Suprapubic skin (tissue), 3 donors: ENCODE measurements at regions not wholly inside any gene's neighbourhood (a gene's known extent, or its start where the extent isn't known, plus 50 kb on each side); places are given as distances from the start of the nearest gene placed in this dataset.

ENCODE experiments used
- EP300 ChIP-seq: sonication (generic); formaldehyde crosslinking; IDR thresholded peaks from one replicate; pipeline ENCODE4 v1.6.1; 2017; ENCODE audit warnings: antibody characterized with exemption
- TF ChIP-seq, protein P1 (sequence below), 2 donors: fragments of 200-600 bp in 1 of 2; fragments of 450-650 bp in 1 of 2; sonication (generic) in 1 of 2; IDR thresholded peaks; one replicate each; pipeline ENCODE4 v1.5.1; 2016 to 2019; ENCODE audit warnings: antibody characterized with exemption in 2 of 2, mild to moderate bottlenecking in 1 of 2, moderate library complexity in 1 of 2

DNA sequence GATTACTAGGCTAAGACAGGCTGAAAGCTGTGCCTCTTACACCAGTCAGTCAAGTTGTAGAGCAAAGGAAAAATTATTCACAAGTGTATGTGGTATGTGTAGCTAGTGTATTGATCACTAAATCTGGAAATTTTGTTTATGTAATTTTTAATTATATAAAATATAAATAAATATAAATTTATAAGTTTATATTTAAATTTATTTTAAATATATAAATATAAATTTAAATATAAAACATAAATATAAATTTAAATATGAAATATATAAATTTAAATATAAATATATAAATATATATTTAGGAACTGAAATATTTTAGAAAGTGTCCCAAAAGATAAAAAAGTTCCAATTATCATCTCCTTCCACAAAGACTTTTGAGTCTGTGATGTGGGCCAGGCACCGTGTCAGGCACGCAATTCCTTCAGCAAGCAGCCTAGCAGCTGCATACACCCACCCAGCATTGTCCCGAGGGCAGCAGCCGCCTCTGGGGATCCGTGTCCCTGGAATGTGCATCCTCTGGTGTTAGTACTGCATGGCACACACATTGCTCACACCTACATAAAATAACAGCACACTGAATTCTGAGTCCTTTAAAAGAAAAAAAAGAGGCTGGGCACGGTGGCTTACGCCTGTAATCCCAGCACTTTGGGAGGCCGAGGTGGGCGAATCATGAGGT lies 1098.0 kb downstream of the BRD1 start:
- TF ChIP-seq, protein P1, sequence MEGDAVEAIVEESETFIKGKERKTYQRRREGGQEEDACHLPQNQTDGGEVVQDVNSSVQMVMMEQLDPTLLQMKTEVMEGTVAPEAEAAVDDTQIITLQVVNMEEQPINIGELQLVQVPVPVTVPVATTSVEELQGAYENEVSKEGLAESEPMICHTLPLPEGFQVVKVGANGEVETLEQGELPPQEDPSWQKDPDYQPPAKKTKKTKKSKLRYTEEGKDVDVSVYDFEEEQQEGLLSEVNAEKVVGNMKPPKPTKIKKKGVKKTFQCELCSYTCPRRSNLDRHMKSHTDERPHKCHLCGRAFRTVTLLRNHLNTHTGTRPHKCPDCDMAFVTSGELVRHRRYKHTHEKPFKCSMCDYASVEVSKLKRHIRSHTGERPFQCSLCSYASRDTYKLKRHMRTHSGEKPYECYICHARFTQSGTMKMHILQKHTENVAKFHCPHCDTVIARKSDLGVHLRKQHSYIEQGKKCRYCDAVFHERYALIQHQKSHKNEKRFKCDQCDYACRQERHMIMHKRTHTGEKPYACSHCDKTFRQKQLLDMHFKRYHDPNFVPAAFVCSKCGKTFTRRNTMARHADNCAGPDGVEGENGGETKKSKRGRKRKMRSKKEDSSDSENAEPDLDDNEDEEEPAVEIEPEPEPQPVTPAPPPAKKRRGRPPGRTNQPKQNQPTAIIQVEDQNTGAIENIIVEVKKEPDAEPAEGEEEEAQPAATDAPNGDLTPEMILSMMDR (IDR thresholded peaks at IDR 0.05): no peak
- no peak for TF ChIP-seq EP300
